HUES6 (cell line): ENCODE measurements at regions not wholly inside any gene's neighbourhood (a gene's known extent, or its start where the extent isn't known, plus 50 kb on each side); places are given as distances from the start of the nearest gene placed in this dataset.

Experiments
- H3K27ac ChIP-seq: 2 replicates; pipeline ENCODE4 v1.7.0; 2013; ENCODE audit warnings: low read depth, mild to moderate bottlenecking, low read length, inconsistent platforms
- H3K27me3 ChIP-seq: 2 replicates; pipeline ENCODE4 v1.6.1; 2013; ENCODE audit warnings: low read length; ENCODE audit not compliant: control insufficient read depth, insufficient read depth
- H3K36me3 ChIP-seq: 2 replicates; pipeline ENCODE4 v1.6.1; 2013; ENCODE audit warnings: low read length; ENCODE audit not compliant: control insufficient read depth, insufficient read depth
- H3K4me1 ChIP-seq: 2 replicates; pipeline ENCODE4 v1.6.1; 2013; ENCODE audit warnings: low read length; ENCODE audit not compliant: control insufficient read depth, insufficient read depth
- H3K4me3 ChIP-seq: 2 replicates; pipeline ENCODE4 v1.5.1; 2013; ENCODE audit warnings: low read depth, low read length
- H3K9ac ChIP-seq: one replicate; pipeline ENCODE4 v1.6.1; 2013; ENCODE audit warnings: mild to moderate bottlenecking, low read length
- H3K9me3 ChIP-seq: 2 replicates; pipeline ENCODE4 v1.6.1; 2013; ENCODE audit warnings: low read depth, low read length; ENCODE audit not compliant: control insufficient read depth, insufficient read depth

GRCh38 chrX:37926700-37927099, 79.3 kb upstream of the DYNLT3 start:
- H3K36me3 ChIP-seq = no peaks in the 10 kb centered on the region
- H3K27me3 ChIP-seq = no peaks in the 10 kb centered on the region; the same call in 1 of the 2 replicates
- H3K9ac ChIP-seq = no peak overlapping the region
- H3K9me3 ChIP-seq = 0 out of 2 replicates have a peak, but pooled peaks cover 2% of the 10 kb centered on the region
- H3K4me1 ChIP-seq = no peaks in the 10 kb centered on the region; the same call in none of the 2 replicates
- no peak overlapping the region for H3K4me3 ChIP-seq
- no peak overlapping the region for H3K27ac ChIP-seq

GRCh38 chrX:37942170-37942569, 64.2 kb upstream of the SYTL5 start:
- Histone ChIP-seq H3K27ac (no peak overlapping the region), H3K4me1 (peaks cover 17% of the 10 kb centered on the region), H3K9me3 (no peaks in the 10 kb centered on the region), H3K27me3 (no peaks in the 10 kb centered on the region; the same call in 1 of the 2 replicates), H3K9ac (no peak overlapping the region), H3K4me3 (no peak overlapping the region), H3K36me3 (no peaks in the 10 kb centered on the region)

- Histone ChIP-seq H3K9me3 (no peaks in the 10 kb centered on the region), H3K27me3 (no peaks in the 10 kb centered on the region; the same call in 1 of the 2 replicates), H3K27ac (no peak overlapping the region), H3K36me3 (no peaks in the 10 kb centered on the region), H3K4me1 (peaks cover 17% of the 10 kb centered on the region), H3K4me3 (no peak overlapping the region), H3K9ac (no peak overlapping the region)
Measured at GRCh38 chrX:37943554-37944344, 62.6 kb upstream of the SYTL5 start.

GRCh38 chrX:37946197-37946596, 60.2 kb upstream of the SYTL5 start:
- no peaks in the 10 kb centered on the region for H3K36me3 ChIP-seq
- H3K27me3 ChIP-seq = no peaks in the 10 kb centered on the region; the same call in 1 of the 2 replicates
- H3K4me3 ChIP-seq = no peak overlapping the region
- H3K4me1 ChIP-seq = peaks cover 17% of the 10 kb centered on the region
- H3K9ac ChIP-seq = no peak overlapping the region
- no peaks in the 10 kb centered on the region for H3K9me3 ChIP-seq
- no peak overlapping the region for H3K27ac ChIP-seq

GRCh38 chrX:37955273-37955672, 51.1 kb upstream of the SYTL5 start:
- H3K27me3 ChIP-seq = no peaks in the 10 kb centered on the region; the same call in 1 of the 2 replicates
- H3K4me1 ChIP-seq = 0 out of 2 replicates have a peak, but pooled peaks cover 8% of the 10 kb centered on the region
- no peaks in the 10 kb centered on the region for H3K36me3 ChIP-seq
- no peak overlapping the region for H3K4me3 ChIP-seq
- no peak overlapping the region for H3K9ac ChIP-seq
- no peaks in the 10 kb centered on the region for H3K9me3 ChIP-seq
- no peak overlapping the region for H3K27ac ChIP-seq

- Histone ChIP-seq H3K36me3 (no peaks in the 10 kb centered on the region), H3K9ac (no peak overlapping the region), H3K27ac (no peak overlapping the region), H3K27me3 (no peaks in the 10 kb centered on the region; the same call in 1 of the 2 replicates), H3K4me3 (no peak overlapping the region), H3K9me3 (0 out of 2 replicates have a peak, but pooled peaks cover 3% of the 10 kb centered on the region), H3K4me1 (0 out of 2 replicates have a peak, but pooled peaks cover 8% of the 10 kb centered on the region)
Measured at GRCh38 chrX:37956223-37956622, 50.1 kb upstream of the SYTL5 start.
